ENCODE measurements at regions not wholly inside any gene's neighbourhood (a gene's known extent, or its start where the extent isn't known, plus 50 kb on each side); places are given as distances from the start of the nearest gene placed in this dataset.
"Not testable (repeated sequence)": the region's sequence is repeated elsewhere in the genome, so short reads cannot be mapped to it uniquely, and the experiment has no call there.

GRCh38 chr14:47901141-47901540 is 225.7 kb upstream of the MDGA2 start:
- not testable (repeated sequence) for TF ChIP-seq CTCF (conservative IDR thresholded peaks at IDR 0.05); ZFX (IDR thresholded peaks at IDR 0.05)

Data from C4-2B (cell line).